Activated CD4-positive, alpha-beta T cell treated with anti-CD3 and anti-CD28 coated beads for 48 hours (primary cell): ENCODE measurements at regions not wholly inside any gene's neighbourhood (a gene's known extent, or its start where the extent isn't known, plus 50 kb on each side); places are given as distances from the start of the nearest gene placed in this dataset.
"Not testable (repeated sequence)": the region's sequence is repeated elsewhere in the genome, so short reads cannot be mapped to it uniquely, and the experiment has no call there.

ENCODE experiments used
- DNase-seq: peaks from one replicate; pipeline ENCODE4 v3.0.0-alpha.2; 2020

DNA sequence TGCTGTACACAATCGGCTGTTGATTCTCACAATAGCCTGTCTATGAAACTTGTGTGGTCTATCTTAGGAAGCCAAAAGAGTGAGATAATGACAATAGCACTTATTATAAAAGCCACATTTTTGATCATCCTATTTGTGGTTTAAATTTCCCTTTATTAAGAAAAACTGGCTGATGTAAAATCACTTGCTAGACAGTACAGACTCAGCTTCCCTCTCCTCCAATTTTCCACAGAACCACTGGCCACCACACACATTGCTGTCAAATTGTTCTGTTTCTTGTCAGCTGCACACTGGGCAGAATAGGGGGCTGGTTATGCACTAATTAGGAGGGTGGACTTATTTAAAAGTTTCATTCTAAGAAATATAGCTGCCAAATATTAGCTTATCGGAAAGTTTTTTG, 425.9 kb downstream of the EPHA3 start:
- DNase-seq: no peak

DNA sequence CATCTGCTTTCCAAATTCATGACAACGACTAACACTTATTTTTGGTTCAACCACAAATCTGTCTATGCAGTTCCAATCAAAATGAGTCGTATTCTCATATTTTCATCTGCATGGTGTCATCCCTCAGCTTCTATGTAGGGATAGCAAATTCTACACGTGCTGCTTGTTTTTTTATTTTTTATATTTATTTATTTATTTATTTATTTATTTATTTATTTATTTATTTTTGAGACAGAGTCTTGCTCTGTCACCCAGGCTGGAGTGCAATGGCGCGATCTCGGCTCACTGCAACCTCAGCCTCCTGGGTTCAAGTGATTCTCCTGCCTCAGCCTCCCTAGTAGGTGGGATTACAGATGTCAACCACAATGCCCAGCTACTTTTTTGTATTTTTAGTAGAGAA, 447.2 kb downstream of the EPHA3 start:
- not testable (repeated sequence) for DNase-seq

DNA sequence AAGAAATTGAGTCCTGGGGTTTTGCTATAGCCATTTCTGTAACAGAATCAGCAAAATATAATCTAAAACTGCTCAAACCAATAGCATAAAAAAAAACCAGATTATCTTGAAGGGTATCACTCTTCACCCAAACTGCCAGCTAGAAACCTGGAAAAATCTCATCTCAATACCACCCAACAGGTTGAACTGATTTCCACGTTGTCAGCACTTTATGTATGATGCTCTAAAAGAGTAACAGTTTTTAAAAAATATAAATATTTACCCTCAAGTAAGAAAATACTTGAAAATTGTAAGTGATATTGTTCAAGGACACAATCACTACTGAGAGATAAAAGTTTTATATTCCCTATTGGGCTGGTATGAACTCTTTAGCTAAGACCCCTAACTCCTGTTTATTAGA, 451.3 kb downstream of the EPHA3 start:
- DNase-seq: no peak

DNA sequence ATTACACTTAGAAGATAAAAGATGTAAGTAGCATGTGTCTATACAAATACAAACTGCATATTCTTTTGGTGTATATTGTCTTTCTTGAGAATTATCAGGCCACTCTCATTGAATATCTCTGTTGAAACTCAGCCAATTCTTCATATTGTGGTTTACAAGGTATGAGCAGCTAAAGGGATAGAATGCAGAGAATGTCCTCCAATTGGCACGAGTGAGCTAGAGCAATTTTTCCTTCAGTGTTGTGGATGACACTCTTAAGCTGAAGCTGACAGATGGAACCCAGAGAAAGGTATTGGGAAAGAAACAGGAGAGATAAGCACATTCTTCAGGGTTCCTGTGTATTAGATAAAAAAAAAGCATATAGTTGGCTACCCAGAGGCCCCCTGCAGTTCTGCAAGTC, 453.1 kb downstream of the EPHA3 start:
- no peak for DNase-seq

DNA sequence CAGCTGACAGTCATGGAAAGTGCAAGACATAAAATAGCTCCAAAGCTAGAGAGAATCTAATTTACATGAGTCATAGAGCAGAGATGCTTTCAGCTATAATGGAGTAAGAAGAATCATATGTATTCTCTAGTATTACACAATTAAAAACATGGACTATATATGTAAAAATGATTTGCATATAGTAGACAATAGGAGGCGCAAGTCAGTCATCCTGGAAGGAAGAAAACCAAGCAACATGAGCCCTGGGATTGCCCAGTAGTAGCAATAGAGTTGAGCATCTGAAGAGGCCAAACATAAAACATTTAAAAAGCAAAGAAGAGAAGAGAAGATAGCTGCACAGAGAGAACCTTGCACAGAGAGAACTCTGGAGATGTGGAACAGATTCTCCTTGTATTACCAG, 455.0 kb downstream of the EPHA3 start:
- no peak for DNase-seq

DNA sequence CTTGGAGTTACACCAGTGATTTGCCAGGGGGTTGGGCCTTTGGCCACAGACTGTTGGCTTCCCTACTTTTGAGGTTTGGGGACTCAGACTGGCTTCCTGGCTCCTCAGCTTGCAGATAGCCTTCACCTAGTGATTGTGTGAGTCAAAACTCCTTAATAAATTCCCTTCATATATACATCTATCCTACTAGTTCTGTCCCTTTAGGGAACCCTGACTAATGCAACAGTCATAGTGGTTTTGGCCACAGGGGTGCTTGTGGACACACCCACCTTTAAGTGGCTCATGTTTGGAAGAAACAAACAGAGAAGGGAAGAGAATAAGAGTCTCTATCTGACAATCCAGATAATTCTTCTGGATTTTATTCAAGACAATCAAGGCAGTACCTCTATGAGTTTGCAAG, 457.7 kb downstream of the EPHA3 start:
- no peak for DNase-seq

DNA sequence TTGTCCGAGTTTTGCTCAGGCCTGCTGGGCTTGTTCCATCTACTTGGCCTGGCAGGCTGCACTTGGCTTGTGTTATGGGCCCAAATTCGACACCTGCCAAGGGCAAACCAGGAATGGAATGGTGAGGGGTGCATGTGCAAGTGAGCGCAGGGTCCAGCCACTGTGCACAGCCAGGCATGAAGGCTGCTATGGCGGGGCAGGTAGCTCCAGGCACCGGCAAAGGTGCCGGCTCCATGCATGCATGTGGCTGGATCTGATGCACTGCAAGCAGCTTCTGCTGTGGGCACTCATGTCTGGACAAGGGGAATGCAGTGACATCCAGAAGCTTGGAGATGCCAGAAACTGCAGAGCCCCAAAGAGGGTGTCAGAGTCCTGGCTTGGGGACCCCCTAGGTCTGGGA, 463.0 kb downstream of the EPHA3 start:
- no peak for DNase-seq

DNA sequence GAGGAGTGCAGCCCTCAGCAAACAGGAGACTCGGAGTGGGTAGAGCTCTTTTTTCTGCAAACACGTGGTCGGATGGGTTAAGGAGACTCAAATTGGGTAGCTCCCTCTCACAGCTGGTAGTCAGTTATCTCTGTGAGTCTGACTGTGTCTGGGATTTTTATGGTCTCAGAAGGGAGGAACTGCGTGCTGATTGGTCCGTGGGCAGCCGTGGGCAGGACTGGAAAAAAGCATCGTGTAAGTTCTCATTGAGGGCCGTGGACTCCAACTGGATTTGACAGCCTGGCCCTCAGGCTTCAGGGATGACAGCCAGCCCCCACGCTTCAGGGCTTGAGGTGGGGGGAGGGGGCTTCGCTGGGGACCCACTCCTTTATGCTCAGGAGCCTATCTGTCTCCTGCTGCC, 463.9 kb downstream of the EPHA3 start:
- no peak for DNase-seq

DNA sequence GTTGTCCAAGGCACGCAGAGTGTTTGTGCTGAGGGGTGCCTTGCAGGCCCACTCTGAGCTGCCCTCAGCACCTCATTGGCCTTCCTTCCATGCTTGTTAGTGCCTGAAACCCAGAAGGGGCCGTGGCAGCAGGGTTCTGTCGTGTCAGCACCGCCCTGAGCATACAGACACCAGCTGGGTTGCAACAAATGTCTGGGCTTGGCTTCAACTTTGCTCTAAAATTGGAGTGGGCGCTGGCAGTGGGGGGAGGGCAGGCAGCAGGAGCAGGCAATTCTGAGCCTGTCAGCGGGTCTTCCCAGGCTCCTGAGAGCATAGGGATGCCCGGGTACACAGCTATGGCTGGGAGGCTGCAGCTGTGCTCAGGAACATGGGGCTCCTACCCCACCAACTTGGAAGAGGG, 464.3 kb downstream of the EPHA3 start:
- DNase-seq: no peak

DNA sequence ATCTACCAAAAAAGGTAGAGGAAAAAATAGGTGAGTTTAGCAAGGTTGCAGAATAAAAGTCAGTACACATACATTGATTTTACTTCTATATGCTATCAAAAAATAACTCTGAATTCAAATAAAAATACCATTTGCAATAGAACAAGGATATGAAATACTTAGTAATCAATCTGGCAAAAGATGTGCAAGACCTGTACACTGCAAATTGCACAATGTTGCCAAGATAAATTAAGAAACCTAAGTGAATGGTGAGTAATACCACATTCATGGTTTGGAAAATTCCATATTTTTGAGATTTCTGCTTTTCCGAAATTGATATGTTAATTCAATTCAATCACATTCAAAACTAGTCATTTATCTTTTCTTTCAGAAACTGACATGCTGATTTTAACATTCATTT, 464.8 kb downstream of the EPHA3 start:
- no peak for DNase-seq

DNA sequence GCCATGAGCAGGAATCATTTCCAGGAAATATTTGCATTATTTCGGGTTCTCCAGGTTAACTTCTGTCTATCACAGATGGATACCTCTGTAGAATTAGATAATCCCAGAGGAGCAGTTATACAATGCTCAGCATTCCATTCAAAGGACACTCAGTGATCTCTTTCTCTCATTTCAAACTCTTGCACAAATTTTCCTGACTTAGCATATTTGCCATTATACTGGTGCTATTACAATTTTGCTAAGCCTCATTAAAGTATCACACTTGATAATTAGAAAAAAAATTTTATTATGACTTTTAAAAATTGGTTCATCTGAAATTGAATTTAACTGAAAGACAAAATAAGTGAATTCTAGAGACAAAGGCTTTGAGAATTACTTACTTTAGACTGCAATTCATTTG, 469.0 kb downstream of the EPHA3 start:
- DNase-seq: no peak

DNA sequence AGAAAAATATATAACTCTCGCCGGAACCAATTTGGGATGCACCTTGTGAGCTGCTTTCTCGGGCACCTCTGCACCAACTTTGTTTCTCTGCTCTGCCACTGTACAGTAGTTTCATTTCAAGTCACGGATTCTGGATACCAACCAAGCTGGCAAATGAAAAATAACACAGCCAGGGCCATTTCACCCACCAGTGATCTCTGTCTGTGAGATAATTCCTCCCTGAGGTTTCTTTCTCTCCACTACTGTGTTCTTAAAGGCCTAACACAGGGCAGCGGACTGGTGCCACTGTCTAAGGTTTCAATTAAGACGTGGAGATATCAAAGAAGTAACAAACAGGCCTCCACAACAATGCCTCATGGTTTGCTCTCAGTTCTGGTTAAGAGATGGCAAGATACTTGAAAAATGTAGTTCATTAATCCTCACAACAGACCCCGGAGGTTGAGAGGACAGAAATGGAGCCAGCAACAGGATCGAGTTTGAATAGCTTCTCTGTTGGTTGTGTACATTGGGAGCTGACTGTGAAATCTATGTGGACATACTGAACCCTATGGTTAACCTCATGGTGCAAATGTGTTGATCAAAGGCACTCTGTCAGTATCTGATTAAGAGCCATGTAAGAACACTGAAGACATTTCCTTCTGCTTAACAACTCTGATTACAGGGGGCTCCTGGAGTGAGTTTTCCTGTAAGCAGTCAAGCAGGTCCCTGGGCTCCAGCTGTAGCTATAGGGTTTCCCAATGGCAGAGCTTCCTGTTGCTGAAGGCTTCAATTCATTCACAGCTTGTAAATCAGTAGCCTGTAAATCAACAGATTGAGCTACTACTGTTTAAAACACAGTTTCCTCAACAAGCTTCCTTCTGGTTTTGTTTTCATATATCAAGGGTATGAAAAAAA, 470.5 kb downstream of the EPHA3 start:
- no peak for DNase-seq

DNA sequence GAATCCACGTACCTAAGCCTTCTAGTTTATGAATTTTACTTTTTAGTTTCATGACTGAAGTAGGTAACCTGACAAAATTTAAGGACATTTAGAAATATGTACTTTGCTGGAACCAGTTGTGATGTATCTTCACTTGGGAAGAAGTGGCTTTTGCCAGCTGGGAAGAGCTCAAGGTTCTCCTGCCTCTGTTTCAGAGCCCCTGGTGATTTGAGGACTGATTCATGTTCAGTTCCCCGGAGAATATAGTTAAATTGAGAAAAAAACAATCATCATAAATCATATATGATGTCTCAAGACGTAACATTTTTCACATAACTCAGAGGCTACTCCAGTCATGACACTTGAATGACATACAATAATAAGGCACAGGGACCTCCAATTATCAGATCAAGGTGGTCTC, 473.4 kb downstream of the EPHA3 start:
- DNase-seq: no peak

DNA sequence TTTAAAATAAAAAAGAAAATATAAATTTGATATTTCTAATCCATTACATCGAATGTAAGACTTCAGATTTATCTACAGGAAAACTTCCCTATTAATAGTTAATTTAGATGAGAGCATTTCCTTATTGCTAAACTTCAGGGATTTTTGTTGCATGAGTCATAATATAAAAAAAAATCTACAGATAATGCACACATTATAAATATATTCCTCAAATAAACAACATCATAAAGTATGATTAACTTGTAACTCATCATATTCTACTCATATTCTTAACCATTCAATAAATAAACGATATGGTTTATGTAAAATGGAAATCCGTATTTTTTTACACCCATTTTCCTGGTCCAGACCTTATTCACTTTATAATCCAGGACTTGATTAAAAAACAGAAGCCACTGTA, 477.0 kb downstream of the EPHA3 start:
- no peak for DNase-seq

DNA sequence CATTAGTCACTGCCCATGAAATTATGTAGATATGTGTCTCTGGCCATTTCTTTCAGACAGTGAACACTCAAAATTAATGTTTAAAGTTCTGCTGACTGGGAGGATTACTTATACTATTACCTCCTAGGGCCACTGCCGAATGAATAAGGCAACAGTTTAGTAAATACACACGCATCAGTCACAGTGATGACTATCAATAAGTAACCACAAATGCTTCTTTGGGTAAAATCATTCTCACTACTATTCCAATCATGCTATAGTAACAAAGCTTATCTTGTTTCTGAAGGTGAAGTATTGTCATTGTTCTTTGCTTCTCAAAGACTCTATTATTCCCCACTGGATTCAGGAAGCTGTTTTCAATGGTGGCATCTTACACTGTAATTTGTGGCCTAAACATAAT, 478.8 kb downstream of the EPHA3 start:
- no peak for DNase-seq

DNA sequence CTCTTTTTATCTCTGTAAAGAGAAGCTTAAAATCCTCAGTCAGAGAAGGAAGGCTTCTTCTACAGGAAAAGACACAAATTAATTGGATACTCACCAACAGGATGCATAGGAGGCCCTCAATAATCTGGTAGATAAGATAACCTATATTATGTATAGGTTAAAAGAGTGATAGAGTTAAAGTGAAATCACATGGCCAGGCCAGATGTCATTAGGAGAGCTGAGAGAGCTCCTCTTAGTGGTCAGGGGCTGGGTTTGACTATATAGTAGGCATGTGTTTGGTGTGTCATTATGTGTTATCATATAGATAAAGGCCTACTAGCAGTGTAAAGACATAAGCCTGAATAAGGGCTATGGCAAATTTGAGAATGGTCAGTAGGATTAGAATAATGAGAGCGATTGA, 479.3 kb downstream of the EPHA3 start:
- no peak for DNase-seq

DNA sequence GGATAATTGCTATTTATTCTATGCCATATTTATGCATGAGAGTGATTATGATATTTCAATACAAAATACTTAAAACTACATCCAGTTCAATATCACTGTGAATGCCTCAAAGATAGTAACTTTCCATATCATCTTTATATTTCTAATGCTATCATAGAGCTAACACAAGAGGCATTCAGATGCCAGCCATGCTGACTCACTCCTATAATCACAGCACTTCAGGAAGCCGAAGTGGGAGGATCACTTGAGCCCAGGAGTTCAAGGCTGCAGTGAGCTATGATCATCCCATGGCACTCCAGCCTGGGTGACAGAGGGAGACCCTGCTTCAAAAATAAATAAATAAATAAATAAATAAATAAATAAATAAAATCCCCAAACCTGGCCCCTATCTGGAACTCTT, 498.7 kb downstream of the EPHA3 start:
- no peak for DNase-seq

DNA sequence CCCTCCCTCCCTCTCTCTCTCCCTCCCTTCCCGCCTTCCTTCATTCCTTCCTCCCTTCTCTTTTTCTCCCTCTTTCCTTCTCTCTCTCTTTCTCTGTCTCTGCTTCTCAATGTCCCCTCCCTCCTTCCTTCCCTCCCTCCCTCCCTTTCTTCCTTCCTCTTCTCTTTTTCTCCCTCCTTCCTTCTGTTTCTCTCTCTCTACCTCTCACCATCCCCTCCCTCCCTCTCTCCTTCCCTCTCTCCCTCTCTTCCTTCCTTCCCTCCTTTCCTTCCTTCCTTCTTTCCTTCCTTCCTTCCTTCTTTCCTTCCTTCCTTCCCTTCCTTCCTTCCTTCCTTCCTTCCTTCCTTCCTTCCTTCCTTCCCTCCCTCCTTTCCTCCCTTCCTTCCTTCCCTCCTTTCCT, 504.6 kb downstream of the EPHA3 start:
- no peak for DNase-seq

DNA sequence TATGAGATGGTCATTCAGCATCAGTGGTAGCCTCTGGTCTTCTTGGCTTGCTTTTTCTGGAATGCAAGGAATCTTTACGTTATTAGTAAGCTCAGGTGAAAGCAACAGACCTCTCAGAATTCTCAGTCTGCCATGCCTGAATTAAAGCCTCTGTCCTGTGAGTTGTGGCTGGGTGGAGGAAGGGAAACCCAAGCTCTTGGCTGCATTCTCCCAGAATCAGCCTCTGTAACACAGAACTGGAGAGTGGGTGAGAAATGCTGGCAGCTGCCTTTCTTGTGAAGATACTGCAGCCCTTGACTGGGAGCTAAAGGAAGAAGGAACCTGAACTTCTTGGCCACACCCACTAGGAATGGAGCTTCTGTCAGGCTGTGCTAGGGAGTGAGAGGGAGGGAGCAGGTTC, 505.8 kb downstream of the EPHA3 start:
- no peak for DNase-seq

DNA sequence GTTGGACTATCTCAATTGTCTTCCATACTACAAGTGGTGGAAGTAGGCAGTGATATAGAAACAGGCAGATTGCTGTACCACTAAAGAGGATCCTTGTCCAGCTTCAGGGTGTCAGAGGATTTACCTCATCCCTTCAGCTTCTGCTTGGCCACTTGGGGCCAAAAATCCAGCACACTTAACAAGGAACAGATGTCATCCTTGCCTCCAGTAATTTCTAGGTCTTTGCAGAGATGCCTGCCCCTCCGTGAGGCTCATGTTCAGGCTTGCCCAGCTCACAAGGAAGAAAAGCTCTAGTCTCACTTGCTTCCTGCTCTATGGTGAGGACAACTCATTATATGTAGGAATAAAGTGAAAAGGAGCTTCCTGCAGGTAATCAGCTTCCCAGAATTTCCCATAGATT, 510.3 kb downstream of the EPHA3 start:
- no peak for DNase-seq

DNA sequence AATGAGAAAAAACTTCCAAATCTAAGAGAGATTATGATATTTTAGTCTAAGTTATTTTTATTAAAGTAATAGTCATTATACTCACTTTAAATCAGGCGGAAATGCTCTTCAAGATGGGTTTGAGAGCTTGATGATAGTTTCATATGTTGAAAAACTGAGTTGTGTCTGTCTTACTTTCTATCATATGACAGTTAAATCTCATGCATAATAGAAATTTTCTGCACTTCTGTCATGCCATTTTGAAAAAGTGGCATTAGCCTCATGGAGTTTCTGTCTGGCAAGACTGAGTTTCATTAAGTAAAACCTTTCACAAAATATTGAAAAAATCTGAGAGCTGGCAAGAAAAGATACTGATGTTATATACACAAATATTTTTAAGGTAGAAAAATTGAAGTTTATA, 511.8 kb downstream of the EPHA3 start:
- DNase-seq: no peak

DNA sequence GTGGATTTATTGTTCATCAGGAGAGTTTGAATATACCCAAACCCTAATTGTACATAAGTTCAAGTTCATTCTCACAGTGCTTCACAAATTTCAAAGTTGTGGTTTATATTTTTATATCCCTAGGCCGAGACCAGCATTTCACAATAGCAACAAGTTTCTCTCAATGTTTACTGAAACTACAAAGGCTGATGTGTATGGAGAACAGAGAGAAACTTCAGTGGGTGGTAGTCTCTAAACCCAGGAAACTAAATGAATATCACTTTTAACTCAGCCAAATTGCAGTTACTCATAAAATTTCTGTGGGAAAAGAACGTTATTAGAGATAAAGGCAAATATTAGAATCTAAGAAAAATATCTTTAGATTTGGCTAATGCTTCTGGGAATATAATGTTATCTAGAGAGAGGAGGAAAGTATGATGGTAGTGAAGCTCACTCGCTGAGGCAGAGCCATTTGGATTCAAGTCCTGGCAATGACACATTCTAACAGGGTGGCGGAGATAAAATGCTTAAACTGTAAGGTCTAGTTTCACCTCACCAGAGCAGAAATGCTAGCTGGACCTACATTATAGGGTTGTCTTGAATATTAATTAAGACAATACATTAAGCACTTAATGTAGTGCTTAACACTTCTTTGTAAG, 514.8 kb downstream of the EPHA3 start:
- DNase-seq: no peak

DNA sequence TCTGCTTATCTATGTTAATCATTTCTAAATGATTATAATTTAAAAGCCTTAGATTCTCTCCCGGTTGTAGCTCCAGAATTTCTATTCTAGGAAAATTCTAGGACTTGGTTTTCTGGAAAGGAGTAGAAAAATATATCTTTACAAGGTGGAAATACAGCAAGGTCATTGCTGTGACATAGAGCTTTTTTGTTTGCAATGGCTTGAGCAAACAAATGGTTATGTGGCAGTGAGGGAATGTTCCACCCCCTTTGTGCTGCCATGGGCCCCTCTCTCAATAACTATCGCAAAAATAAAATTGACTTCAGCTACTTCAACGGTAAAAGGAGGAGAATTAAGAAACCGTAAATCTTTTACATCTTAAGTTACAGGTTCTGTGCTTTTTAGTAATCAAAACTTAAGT, 517.1 kb downstream of the EPHA3 start:
- no peak for DNase-seq

DNA sequence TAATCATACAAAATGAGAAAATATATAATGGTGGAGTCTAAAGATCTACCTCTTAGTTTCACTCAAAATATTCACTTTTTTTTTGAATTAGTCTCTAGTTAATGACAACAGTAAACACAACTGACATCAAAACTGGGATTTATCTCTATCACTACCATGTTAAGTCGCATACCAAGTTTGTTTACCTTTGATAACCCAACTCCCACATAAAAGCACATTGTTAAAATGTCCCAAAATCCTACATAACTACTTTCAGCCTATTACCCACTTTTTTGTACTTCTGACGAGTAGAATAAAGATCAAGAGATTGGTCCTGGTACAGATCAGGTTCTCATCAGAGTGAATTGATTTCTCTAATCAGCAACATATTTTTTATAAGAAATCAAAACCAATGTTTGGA, 518.5 kb downstream of the EPHA3 start:
- no peak for DNase-seq
